Ascending aorta (tissue), 2 donors: ENCODE measurements at regions not wholly inside any gene's neighbourhood (a gene's known extent, or its start where the extent isn't known, plus 50 kb on each side); places are given as distances from the start of the nearest gene placed in this dataset.

Experiments used
- DNase-seq, 2 donors: peaks; one replicate each; pipeline ENCODE4 v3.0.0-alpha.2; 2019; ENCODE audit warnings: low spot score in 2 of 2
- H3K27ac ChIP-seq, 2 donors: fragments of 200-600 bp; sonication (generic); one replicate each; pipeline ENCODE4 v1.5.1; 2016 to 2017; ENCODE audit warnings: mild to moderate bottlenecking in 1 of 2
- H3K27me3 ChIP-seq: fragments of 200-600 bp; sonication (generic); one replicate; pipeline ENCODE4 v1.5.1; 2017
- H3K36me3 ChIP-seq, 2 donors: fragments of 200-600 bp; sonication (generic); one replicate each; pipeline ENCODE4 v1.5.1; 2016
- H3K4me1 ChIP-seq, 2 donors: fragments of 200-600 bp; sonication (generic); one replicate each; pipeline ENCODE4 v1.5.1; 2016 to 2017; ENCODE audit warnings: mild to moderate bottlenecking in 1 of 2
- H3K4me3 ChIP-seq, 2 donors: fragments of 200-600 bp; sonication (generic); one replicate each; pipeline ENCODE4 v1.5.1; 2016 to 2017; ENCODE audit warnings: mild to moderate bottlenecking in 1 of 2
- H3K9me3 ChIP-seq, 2 donors: fragments of 200-600 bp; sonication (generic); one replicate each; pipeline ENCODE4 v1.5.1; 2016
- intact Hi-C: fragments of 100-400 bp; cut with DNase I; formaldehyde crosslinking; loops from one replicate; pipeline ENCODE4 v1.15.1; 2023
- TF ChIP-seq, protein P1 (sequence below), 3 experiments: fragments of 200-600 bp in 2 of 3; fragments of 450-650 bp in 1 of 3; sonication (generic) in 2 of 3; IDR thresholded peaks; one replicate each; pipeline ENCODE4 v1.5.1; 2016 to 2019; ENCODE audit warnings: antibody characterized with exemption in 3 of 3, mild to moderate bottlenecking in 1 of 3, moderate library complexity in 1 of 3

DNA sequence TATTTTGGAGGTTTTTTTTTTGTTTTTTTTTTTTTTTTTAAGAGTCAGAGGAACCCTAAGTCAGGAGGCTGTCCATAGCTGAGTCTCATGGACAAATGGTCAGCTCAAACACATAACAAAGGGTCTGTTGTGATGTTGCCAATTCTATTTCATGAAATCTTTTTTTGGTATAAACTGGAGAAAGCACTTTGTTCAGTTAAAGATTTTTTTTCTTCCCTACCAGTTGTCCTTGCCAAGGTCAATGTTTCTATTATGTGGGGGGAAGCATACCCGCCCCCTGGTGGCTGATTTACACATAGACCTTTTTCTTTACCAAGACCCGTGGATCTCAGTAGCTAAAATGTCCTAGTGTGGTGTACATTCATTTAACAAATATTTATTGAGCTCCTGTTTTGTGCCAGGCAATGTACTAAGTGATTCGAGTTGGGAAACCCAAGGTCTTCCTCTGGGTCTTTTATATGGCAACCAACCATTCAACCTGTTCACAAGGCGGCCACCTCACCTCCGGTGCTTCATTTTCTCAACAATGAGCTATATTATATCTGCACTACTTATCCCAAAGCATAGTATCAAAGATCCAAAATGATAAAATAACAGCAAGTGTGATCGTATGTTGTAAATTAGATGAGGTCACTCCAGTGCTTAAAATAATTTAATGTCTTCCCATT, 214.5 kb downstream of the PAH start:
- no peak overlapping the region for H3K27ac ChIP-seq
- no peaks in the 10 kb centered on the region for H3K9me3 ChIP-seq
- intact Hi-C loops = no loop called here
- TF ChIP-seq, protein P1, sequence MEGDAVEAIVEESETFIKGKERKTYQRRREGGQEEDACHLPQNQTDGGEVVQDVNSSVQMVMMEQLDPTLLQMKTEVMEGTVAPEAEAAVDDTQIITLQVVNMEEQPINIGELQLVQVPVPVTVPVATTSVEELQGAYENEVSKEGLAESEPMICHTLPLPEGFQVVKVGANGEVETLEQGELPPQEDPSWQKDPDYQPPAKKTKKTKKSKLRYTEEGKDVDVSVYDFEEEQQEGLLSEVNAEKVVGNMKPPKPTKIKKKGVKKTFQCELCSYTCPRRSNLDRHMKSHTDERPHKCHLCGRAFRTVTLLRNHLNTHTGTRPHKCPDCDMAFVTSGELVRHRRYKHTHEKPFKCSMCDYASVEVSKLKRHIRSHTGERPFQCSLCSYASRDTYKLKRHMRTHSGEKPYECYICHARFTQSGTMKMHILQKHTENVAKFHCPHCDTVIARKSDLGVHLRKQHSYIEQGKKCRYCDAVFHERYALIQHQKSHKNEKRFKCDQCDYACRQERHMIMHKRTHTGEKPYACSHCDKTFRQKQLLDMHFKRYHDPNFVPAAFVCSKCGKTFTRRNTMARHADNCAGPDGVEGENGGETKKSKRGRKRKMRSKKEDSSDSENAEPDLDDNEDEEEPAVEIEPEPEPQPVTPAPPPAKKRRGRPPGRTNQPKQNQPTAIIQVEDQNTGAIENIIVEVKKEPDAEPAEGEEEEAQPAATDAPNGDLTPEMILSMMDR (IDR thresholded peaks at IDR 0.05) = peak in 2 of 3 experiments; percentile 13 to 36
- no peaks in the 10 kb centered on the region for H3K4me1 ChIP-seq
- no peaks in the 10 kb centered on the region for H3K27me3 ChIP-seq
- H3K36me3 ChIP-seq = no peaks in the 10 kb centered on the region
- H3K4me3 ChIP-seq = no peak overlapping the region
- DNase-seq = no peak

DNA sequence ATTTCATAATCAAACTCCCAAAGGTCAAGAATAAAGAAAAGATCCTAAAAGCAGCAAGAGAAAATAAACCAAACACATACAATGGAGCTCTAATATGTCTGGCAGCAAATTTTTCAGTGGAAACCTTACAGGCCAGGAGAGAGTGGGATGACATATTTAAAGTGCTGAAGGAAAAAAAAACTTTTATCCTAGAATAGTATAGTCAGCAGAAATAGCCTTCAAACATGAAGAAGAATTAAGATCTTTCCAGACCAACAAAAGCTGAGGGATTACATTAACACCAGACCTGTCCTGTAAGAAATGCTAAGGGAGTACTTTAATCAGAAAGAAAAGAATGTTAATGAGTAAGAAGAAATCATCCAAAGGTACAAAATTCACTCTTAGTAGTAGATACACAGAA, 215.7 kb upstream of the IGF1 start:
- H3K27me3 ChIP-seq = no peaks in the 10 kb centered on the region
- intact Hi-C loops = no loop called here
- H3K36me3 ChIP-seq = no peaks in the 10 kb centered on the region
- TF ChIP-seq, protein P1 (IDR thresholded peaks at IDR 0.05) = no peak
- no peaks in the 10 kb centered on the region for H3K4me1 ChIP-seq
- no peak for DNase-seq
- H3K4me3 ChIP-seq = no peak overlapping the region
- H3K27ac ChIP-seq = no peak overlapping the region
- H3K9me3 ChIP-seq = no peaks in the 10 kb centered on the region

DNA sequence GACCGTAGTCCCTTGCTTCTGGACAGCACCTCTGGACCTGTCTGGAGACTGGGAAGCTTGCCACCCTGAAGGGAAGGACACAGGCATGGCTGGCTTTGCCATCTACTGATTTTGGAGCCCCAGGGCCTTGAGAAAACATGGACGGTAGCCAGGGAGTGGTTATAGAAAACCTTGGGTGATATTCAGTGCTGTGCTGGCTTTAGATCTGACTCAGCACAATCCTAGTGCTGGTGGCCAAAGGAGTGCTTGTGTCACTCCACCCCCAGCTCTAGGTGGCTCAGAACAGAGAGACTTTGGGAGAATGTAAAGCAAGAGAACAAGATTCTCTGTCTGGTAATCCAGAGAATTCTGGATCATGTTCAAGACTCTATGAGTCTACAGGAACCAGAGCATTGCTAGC, 214.5 kb upstream of the IGF1 start:
- no peaks in the 10 kb centered on the region for H3K4me1 ChIP-seq
- no peak overlapping the region for H3K4me3 ChIP-seq
- H3K27me3 ChIP-seq = no peaks in the 10 kb centered on the region
- TF ChIP-seq, protein P1 (IDR thresholded peaks at IDR 0.05) = no peak
- H3K9me3 ChIP-seq = no peaks in the 10 kb centered on the region
- intact Hi-C loops = no loop called here
- no peak overlapping the region for H3K27ac ChIP-seq
- no peak for DNase-seq
- no peaks in the 10 kb centered on the region for H3K36me3 ChIP-seq

DNA sequence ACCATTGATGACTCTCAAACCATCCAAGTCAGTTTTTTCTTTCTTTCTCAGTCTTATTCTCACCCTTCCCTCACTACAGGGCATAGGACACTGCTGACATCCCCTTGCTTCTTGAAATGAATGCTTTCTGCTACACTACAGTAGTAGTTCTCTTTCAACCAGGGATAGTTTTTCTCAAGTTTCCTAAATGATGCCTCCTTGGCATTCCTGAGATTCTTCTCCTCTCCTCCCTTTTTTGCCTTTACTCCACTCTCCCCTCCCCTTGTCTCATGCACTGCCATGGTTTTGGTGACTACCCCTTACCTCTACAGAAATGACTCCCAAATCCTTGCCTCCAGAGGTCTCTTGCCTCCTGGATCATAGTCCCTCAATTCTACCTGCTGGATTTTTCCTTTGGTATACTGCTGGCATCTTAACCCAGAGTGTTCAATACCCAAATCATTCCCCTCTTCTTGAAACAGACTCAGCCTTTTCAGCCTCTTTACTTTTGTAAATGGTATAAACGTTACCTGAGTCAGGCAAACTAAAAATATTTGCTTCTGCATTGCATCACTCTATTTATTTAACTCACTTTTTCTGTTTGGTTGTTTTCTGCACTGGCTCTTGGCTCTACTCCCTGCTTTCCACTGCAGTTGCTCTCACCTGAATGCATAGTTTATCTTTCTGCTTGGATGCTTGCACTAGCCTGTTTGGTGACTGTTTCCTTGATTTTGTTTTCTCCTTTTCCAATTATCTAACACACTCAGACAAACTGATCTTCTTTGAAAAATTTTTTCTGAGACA, 211.6 kb upstream of the IGF1 start:
- Histone ChIP-seq H3K36me3 (no peaks in the 10 kb centered on the region), H3K9me3 (no peaks in the 10 kb centered on the region), H3K27me3 (no peaks in the 10 kb centered on the region), H3K27ac (no peak overlapping the region), H3K4me3 (no peak overlapping the region), H3K4me1 (no peaks in the 10 kb centered on the region)
- intact Hi-C loops = no loop called here
- TF ChIP-seq, protein P1 (IDR thresholded peaks at IDR 0.05) = no peak
- DNase-seq = no peak

DNA sequence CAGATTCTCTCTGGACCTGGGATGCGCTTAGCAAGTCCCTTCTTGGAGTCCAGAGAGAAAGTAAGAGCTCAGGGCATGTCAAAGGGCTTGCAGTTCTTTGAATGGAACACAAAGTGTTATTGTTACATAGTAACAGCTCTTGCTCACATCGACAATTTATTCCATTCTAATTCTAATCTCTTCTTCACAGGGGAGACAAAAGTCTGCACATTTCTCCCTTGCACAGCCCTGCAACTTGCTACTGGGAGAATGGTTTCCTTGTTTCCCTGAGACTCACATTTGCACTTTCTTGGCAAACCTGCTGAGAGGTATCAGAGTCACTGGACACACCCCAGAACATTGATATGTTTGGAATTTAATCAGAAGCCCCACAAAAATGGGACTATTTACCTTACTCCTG, 209.9 kb upstream of the IGF1 start:
- no peak for DNase-seq
- Histone ChIP-seq H3K9me3 (no peaks in the 10 kb centered on the region), H3K27ac (no peak overlapping the region), H3K4me1 (no peaks in the 10 kb centered on the region), H3K4me3 (no peak overlapping the region), H3K27me3 (no peaks in the 10 kb centered on the region), H3K36me3 (no peaks in the 10 kb centered on the region)
- TF ChIP-seq, protein P1 (IDR thresholded peaks at IDR 0.05) = no peak
- intact Hi-C loops = no loop called here
